H1 (cell line): ENCODE measurements at regions not wholly inside any gene's neighbourhood (a gene's known extent, or its start where the extent isn't known, plus 50 kb on each side); places are given as distances from the start of the nearest gene placed in this dataset.

Experiments used
- ASH2L ChIP-seq: fragments of 200-600, 300-600 bp; sonication (generic); IDR thresholded peaks from one replicate; pipeline ENCODE4 v1.7.1; 2017; ENCODE audit warnings: low read length
- EZH2 ChIP-seq: fragments of 200-600 bp; sonication (generic); IDR thresholded peaks from 2 replicates; pipeline ENCODE4 v1.7.1; 2012; ENCODE audit warnings: low read depth, mild to moderate bottlenecking, moderate library complexity, low read length, inconsistent platforms; ENCODE audit not compliant: severe bottlenecking
- JUND ChIP-seq: IDR thresholded peaks from 2 replicates; pipeline ENCODE4 v1.6.1; 2011; ENCODE audit warnings: mild to moderate bottlenecking, improper control_type of control experiment, low read length
- KDM1A ChIP-seq: fragments of 200-600, 300-600 bp; sonication (generic); IDR thresholded peaks from 2 replicates; pipeline ENCODE4 v1.7.1; 2016; ENCODE audit warnings: mild to moderate bottlenecking, low read length, borderline replicate concordance
- KDM4A ChIP-seq: IDR thresholded peaks from one replicate; pipeline ENCODE4 v1.7.1; 2012; ENCODE audit warnings: low read depth, mild to moderate bottlenecking, moderate library complexity, low read length, inconsistent platforms; ENCODE audit not compliant: severe bottlenecking
- TBP ChIP-seq: IDR thresholded peaks from 2 replicates; pipeline ENCODE4 v1.6.1; 2011; ENCODE audit warnings: low read depth, low read length, improper control_type of control experiment
- TCF12 ChIP-seq: IDR thresholded peaks from 2 replicates; pipeline ENCODE4 v1.6.1; 2011; ENCODE audit warnings: low read depth, mild to moderate bottlenecking, low read length
- TF ChIP-seq, protein P1 (sequence below): fragments of 300-600 bp; sonication (generic); IDR thresholded peaks from 2 replicates; pipeline ENCODE4 v1.7.1; 2012; ENCODE audit warnings: low read length, moderate library complexity, mild to moderate bottlenecking, inconsistent platforms; ENCODE audit not compliant: insufficient replicate concordance

GRCh38 chr20:16914277-16914676 lies 166.1 kb downstream of the OTOR start (continued):
- TF ChIP-seq, protein P1, sequence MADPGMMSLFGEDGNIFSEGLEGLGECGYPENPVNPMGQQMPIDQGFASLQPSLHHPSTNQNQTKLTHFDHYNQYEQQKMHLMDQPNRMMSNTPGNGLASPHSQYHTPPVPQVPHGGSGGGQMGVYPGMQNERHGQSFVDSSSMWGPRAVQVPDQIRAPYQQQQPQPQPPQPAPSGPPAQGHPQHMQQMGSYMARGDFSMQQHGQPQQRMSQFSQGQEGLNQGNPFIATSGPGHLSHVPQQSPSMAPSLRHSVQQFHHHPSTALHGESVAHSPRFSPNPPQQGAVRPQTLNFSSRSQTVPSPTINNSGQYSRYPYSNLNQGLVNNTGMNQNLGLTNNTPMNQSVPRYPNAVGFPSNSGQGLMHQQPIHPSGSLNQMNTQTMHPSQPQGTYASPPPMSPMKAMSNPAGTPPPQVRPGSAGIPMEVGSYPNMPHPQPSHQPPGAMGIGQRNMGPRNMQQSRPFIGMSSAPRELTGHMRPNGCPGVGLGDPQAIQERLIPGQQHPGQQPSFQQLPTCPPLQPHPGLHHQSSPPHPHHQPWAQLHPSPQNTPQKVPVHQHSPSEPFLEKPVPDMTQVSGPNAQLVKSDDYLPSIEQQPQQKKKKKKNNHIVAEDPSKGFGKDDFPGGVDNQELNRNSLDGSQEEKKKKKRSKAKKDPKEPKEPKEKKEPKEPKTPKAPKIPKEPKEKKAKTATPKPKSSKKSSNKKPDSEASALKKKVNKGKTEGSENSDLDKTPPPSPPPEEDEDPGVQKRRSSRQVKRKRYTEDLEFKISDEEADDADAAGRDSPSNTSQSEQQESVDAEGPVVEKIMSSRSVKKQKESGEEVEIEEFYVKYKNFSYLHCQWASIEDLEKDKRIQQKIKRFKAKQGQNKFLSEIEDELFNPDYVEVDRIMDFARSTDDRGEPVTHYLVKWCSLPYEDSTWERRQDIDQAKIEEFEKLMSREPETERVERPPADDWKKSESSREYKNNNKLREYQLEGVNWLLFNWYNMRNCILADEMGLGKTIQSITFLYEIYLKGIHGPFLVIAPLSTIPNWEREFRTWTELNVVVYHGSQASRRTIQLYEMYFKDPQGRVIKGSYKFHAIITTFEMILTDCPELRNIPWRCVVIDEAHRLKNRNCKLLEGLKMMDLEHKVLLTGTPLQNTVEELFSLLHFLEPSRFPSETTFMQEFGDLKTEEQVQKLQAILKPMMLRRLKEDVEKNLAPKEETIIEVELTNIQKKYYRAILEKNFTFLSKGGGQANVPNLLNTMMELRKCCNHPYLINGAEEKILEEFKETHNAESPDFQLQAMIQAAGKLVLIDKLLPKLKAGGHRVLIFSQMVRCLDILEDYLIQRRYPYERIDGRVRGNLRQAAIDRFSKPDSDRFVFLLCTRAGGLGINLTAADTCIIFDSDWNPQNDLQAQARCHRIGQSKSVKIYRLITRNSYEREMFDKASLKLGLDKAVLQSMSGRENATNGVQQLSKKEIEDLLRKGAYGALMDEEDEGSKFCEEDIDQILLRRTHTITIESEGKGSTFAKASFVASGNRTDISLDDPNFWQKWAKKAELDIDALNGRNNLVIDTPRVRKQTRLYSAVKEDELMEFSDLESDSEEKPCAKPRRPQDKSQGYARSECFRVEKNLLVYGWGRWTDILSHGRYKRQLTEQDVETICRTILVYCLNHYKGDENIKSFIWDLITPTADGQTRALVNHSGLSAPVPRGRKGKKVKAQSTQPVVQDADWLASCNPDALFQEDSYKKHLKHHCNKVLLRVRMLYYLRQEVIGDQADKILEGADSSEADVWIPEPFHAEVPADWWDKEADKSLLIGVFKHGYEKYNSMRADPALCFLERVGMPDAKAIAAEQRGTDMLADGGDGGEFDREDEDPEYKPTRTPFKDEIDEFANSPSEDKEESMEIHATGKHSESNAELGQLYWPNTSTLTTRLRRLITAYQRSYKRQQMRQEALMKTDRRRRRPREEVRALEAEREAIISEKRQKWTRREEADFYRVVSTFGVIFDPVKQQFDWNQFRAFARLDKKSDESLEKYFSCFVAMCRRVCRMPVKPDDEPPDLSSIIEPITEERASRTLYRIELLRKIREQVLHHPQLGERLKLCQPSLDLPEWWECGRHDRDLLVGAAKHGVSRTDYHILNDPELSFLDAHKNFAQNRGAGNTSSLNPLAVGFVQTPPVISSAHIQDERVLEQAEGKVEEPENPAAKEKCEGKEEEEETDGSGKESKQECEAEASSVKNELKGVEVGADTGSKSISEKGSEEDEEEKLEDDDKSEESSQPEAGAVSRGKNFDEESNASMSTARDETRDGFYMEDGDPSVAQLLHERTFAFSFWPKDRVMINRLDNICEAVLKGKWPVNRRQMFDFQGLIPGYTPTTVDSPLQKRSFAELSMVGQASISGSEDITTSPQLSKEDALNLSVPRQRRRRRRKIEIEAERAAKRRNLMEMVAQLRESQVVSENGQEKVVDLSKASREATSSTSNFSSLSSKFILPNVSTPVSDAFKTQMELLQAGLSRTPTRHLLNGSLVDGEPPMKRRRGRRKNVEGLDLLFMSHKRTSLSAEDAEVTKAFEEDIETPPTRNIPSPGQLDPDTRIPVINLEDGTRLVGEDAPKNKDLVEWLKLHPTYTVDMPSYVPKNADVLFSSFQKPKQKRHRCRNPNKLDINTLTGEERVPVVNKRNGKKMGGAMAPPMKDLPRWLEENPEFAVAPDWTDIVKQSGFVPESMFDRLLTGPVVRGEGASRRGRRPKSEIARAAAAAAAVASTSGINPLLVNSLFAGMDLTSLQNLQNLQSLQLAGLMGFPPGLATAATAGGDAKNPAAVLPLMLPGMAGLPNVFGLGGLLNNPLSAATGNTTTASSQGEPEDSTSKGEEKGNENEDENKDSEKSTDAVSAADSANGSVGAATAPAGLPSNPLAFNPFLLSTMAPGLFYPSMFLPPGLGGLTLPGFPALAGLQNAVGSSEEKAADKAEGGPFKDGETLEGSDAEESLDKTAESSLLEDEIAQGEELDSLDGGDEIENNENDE, result no peak
- TF ChIP-seq KDM1A (no peak), TCF12 (no peak), JUND (no peak), TBP (no peak), KDM4A (no peak), EZH2 (no peak), ASH2L (no peak)
